ENCODE measurements at regions not wholly inside any gene's neighbourhood (a gene's known extent, or its start where the extent isn't known, plus 50 kb on each side); places are given as distances from the start of the nearest gene placed in this dataset.

GRCh38 chr6:40755046-40755681 lies 168.0 kb upstream of the LRFN2 start:
- ATAC-seq: no peak
- intact Hi-C loops (cut with DNase I): no loop called here
- peaks cover 39% of the 10 kb centered on the region for H3K27me3 ChIP-seq
- H3K27ac ChIP-seq: no peak overlapping the region
- TF ChIP-seq CTCF (IDR thresholded peaks at IDR 0.05): no peak
- H3K9me3 ChIP-seq: no peaks in the 10 kb centered on the region
- H3K36me3 ChIP-seq: no peaks in the 10 kb centered on the region
- no peaks in the 10 kb centered on the region for H3K4me1 ChIP-seq
- DNase-seq: no peak
- no peak overlapping the region for H3K4me3 ChIP-seq

GRCh38 chr6:40754461-40755045 lies 167.4 kb upstream of the LRFN2 start:
- Histone ChIP-seq H3K9me3 (no peaks in the 10 kb centered on the region), H3K4me1 (no peaks in the 10 kb centered on the region), H3K27me3 (peaks cover 39% of the 10 kb centered on the region), H3K4me3 (no peak overlapping the region), H3K27ac (no peak overlapping the region), H3K36me3 (no peaks in the 10 kb centered on the region)
- TF ChIP-seq CTCF (IDR thresholded peaks at IDR 0.05): no peak
- no peak for DNase-seq
- intact Hi-C loops (cut with DNase I): no loop called here
- ATAC-seq: no peak

GRCh38 chr6:40753675-40754448 lies 166.7 kb upstream of the LRFN2 start:
- Histone ChIP-seq H3K4me1 (no peaks in the 10 kb centered on the region), H3K36me3 (no peaks in the 10 kb centered on the region), H3K27ac (no peak overlapping the region), H3K27me3 (peaks cover 39% of the 10 kb centered on the region), H3K9me3 (no peaks in the 10 kb centered on the region), H3K4me3 (no peak overlapping the region)
- no peak for TF ChIP-seq CTCF (IDR thresholded peaks at IDR 0.05)
- intact Hi-C loops (cut with DNase I): no loop called here
- DNase-seq (no peak), ATAC-seq (no peak)

- Histone ChIP-seq H3K27me3 (peaks cover 39% of the 10 kb centered on the region), H3K4me3 (no peak overlapping the region), H3K36me3 (no peaks in the 10 kb centered on the region), H3K27ac (no peak overlapping the region), H3K9me3 (no peaks in the 10 kb centered on the region), H3K4me1 (no peaks in the 10 kb centered on the region)
- DNase-seq (no peak), ATAC-seq (no peak)
- TF ChIP-seq CTCF (IDR thresholded peaks at IDR 0.05): no peak
- intact Hi-C loops (cut with DNase I): no loop called here
Observed at GRCh38 chr6:40753048-40753447, 165.9 kb upstream of the LRFN2 start.

GRCh38 chr6:40744835-40745234 lies 157.7 kb upstream of the LRFN2 start:
- no peak for TF ChIP-seq CTCF (IDR thresholded peaks at IDR 0.05)
- no peaks in the 10 kb centered on the region for H3K36me3 ChIP-seq
- H3K4me3 ChIP-seq: no peak overlapping the region
- H3K9me3 ChIP-seq: no peaks in the 10 kb centered on the region
- H3K4me1 ChIP-seq: no peaks in the 10 kb centered on the region
- peak; percentile 78 for ATAC-seq
- no peak for DNase-seq
- no peak overlapping the region for H3K27ac ChIP-seq
- H3K27me3 ChIP-seq: no peaks in the 10 kb centered on the region
- intact Hi-C loops (cut with DNase I): no loop called here

All from upper lobe of right lung (tissue), 1 donor.